T-cell (primary cell): ENCODE measurements at regions not wholly inside any gene's neighbourhood (a gene's known extent, or its start where the extent isn't known, plus 50 kb on each side); places are given as distances from the start of the nearest gene placed in this dataset.

Source experiments
- ATAC-seq, 4 experiments: fragments of 200-7000 bp in 3 of 4; fragments of 150-1000 bp in 1 of 4; cut with Tn5 transposase; replicated peaks in 1 of 4; 1 replicate in 3 of 4; 2 replicates in 1 of 4; pipeline ENCODE4 v1.10.0; 2021; ENCODE audit warnings: moderate library complexity in 3 of 4, mild to moderate bottlenecking in 2 of 4, moderate number of reproducible peaks in 1 of 4
- CTCF ChIA-PET, 2 donors: fragments of 300-600 bp; sonication (Branson Sonifier 250); formaldehyde crosslinking; loops; one replicate each; lab custom pipeline; 2022; ENCODE audit warnings: antibody characterized with exemption in 2 of 2; lab: Charles Lee
- POLR2A ChIA-PET, 2 donors: fragments of 300-600 bp; sonication (Branson Sonifier 250); formaldehyde crosslinking; loops; one replicate each; lab custom pipeline; 2022; ENCODE audit warnings: antibody characterized with exemption in 2 of 2; lab: Charles Lee
- DNase-seq, 35 experiments: peaks; one replicate each; pipeline versions ENCODE4 v3.0.0 to v3.0.0-alpha.2; 2013 to 2023
- H3K27ac ChIP-seq: one replicate; pipeline ENCODE4 v1.5.1; 2013; ENCODE audit warnings: low read length
- H3K27me3 ChIP-seq, 2 experiments: replicated peaks in 1 of 2; 1 replicate in 1 of 2; 2 replicates in 1 of 2; pipeline versions ENCODE4 v1.6.1 to v1.7.0; 2013; ENCODE audit warnings: low read length in 1 of 2, mixed read lengths in 1 of 2; ENCODE audit not compliant: control insufficient read depth in 2 of 2, insufficient read depth in 2 of 2; ENCODE audit errors: extremely low read depth in 1 of 2
- H3K36me3 ChIP-seq, 2 donors: 1 replicate in 1 of 2; 2 replicates in 1 of 2; pipeline versions ENCODE4 v1.6.1 to v1.7.0; 2013; ENCODE audit warnings: low read length in 1 of 2; ENCODE audit not compliant: control insufficient read depth in 2 of 2, insufficient read depth in 1 of 2; ENCODE audit errors: extremely low read depth in 1 of 2
- H3K4me1 ChIP-seq, 2 experiments: 1 replicate in 1 of 2; 2 replicates in 1 of 2; pipeline versions ENCODE4 v1.6.1 to v1.7.0; 2013; ENCODE audit warnings: low read length in 2 of 2, mixed read lengths in 1 of 2; ENCODE audit not compliant: insufficient read depth in 2 of 2, control insufficient read depth in 1 of 2; ENCODE audit errors: extremely low read depth in 1 of 2
- H3K4me3 ChIP-seq, 2 donors: 1 replicate in 1 of 2; 2 replicates in 1 of 2; pipeline versions ENCODE4 v1.5.1 to v1.7.0; 2013; ENCODE audit warnings: mild to moderate bottlenecking in 2 of 2, low read length in 1 of 2, moderate library complexity in 1 of 2; ENCODE audit not compliant: control insufficient read depth in 1 of 2; ENCODE audit errors: extremely low read depth in 1 of 2
- H3K9me3 ChIP-seq: 2 replicates; pipeline ENCODE4 v1.7.0; 2013
- H3K27ac Mint-ChIP-seq, 2 donors: one replicate each; pipeline ENCODE4 v1.8.0; 2020 to 2021; ENCODE audit warnings: mild to moderate bottlenecking in 2 of 2, mixed read lengths in 2 of 2
- H3K27me3 Mint-ChIP-seq, 2 donors: one replicate each; pipeline ENCODE4 v1.8.0; 2021 to 2022; ENCODE audit warnings: mixed read lengths in 2 of 2
- H3K36me3 Mint-ChIP-seq: one replicate; pipeline ENCODE4 v1.8.0; 2021; ENCODE audit warnings: mixed read lengths
- H3K4me1 Mint-ChIP-seq, 3 donors: one replicate each; pipeline ENCODE4 v1.8.0; 2020 to 2022; ENCODE audit warnings: mixed read lengths in 3 of 3, mild to moderate bottlenecking in 1 of 3
- H3K4me3 Mint-ChIP-seq, 3 donors: one replicate each; pipeline ENCODE4 v1.8.0; 2020 to 2022; ENCODE audit warnings: mild to moderate bottlenecking in 3 of 3, mixed read lengths in 3 of 3, moderate library complexity in 3 of 3
- H3K9me3 Mint-ChIP-seq, 3 donors: one replicate each; pipeline ENCODE4 v1.8.0; 2020 to 2022; ENCODE audit warnings: mixed read lengths in 3 of 3
- WGBS: methylation state at CpG from one replicate; pipeline ENCODE4 v1.1.5; 2013; ENCODE audit warnings: missing lambda C conversion rate; ENCODE audit not compliant: insufficient coverage; 5-methylcytosine and 5-hydroxymethylcytosine counted together

- ATAC-seq = no peak
- POLR2A ChIA-PET = no interaction called here
These were observed 1054.0 kb downstream of the TUSC7 start for GRCh38 chr3:117763561-117763960.

GRCh38 chr3:117768581-117768980 is 1059.0 kb downstream of the TUSC7 start:
- DNase-seq (no peak), ATAC-seq (no peak)
- Mint-ChIP-seq H3K9me3 (peaks cover 0 to 10% (median 2%) of the 10 kb centered on the region in 3 donors), H3K4me1 (no peaks in the 10 kb centered on the region), H3K27ac (no peak overlapping the region), H3K27me3 (no peaks in the 10 kb centered on the region), H3K4me3 (no peak overlapping the region), H3K36me3 (no peaks in the 10 kb centered on the region)
- H3K27ac ChIP-seq = no peak overlapping the region
- ChIA-PET POLR2A (no interaction called here), CTCF (no interaction called here)
- WGBS = no CpG with 5 or more reads among the region's 4 CpGs
- no peaks in the 10 kb centered on the region for H3K36me3 ChIP-seq
- H3K4me3 ChIP-seq = no peak overlapping the region
- no peaks in the 10 kb centered on the region for H3K4me1 ChIP-seq
- H3K9me3 ChIP-seq = no peaks in the 10 kb centered on the region
- H3K27me3 ChIP-seq = no peaks in the 10 kb centered on the region

More at GRCh38 chr3:117763561-117763960, 1054.0 kb downstream of the TUSC7 start:
- no peaks in the 10 kb centered on the region for H3K27me3 ChIP-seq
- Mint-ChIP-seq H3K36me3 (no peaks in the 10 kb centered on the region), H3K4me1 (no peaks in the 10 kb centered on the region), H3K4me3 (no peak overlapping the region), H3K27me3 (no peaks in the 10 kb centered on the region), H3K27ac (no peak overlapping the region), H3K9me3 (peaks cover 2 to 13% (median 4%) of the 10 kb centered on the region in 3 donors)
- no CpG with 5 or more reads among the region's 4 CpGs for WGBS
- H3K4me3 ChIP-seq = no peak overlapping the region
- no peak overlapping the region for H3K27ac ChIP-seq
- no peak for DNase-seq
- no peaks in the 10 kb centered on the region for H3K4me1 ChIP-seq
- H3K36me3 ChIP-seq = no peaks in the 10 kb centered on the region
- CTCF ChIA-PET = no interaction called here
- H3K9me3 ChIP-seq = no peaks in the 10 kb centered on the region

GRCh38 chr3:117774130-117774529 is 1064.6 kb downstream of the TUSC7 start:
- no peaks in the 10 kb centered on the region for H3K4me1 Mint-ChIP-seq
- no peaks in the 10 kb centered on the region for H3K9me3 ChIP-seq
- H3K4me3 Mint-ChIP-seq = no peak overlapping the region
- no peaks in the 10 kb centered on the region for H3K27me3 Mint-ChIP-seq
- H3K27ac ChIP-seq = no peak overlapping the region
- CTCF ChIA-PET = no interaction called here
- H3K9me3 Mint-ChIP-seq = peaks cover 0 to 8% (median 3%) of the 10 kb centered on the region in 3 donors
- H3K4me3 ChIP-seq = no peak overlapping the region
- H3K36me3 Mint-ChIP-seq = no peaks in the 10 kb centered on the region
- ATAC-seq (no peak), DNase-seq (no peak)
- no peaks in the 10 kb centered on the region for H3K27me3 ChIP-seq
- H3K36me3 ChIP-seq = no peaks in the 10 kb centered on the region
- no peak overlapping the region for H3K27ac Mint-ChIP-seq
- POLR2A ChIA-PET = no interaction called here
- no peaks in the 10 kb centered on the region for H3K4me1 ChIP-seq

- CTCF ChIA-PET = no interaction called here
- peaks cover 0 to 8% (median 0%) of the 10 kb centered on the region in 3 donors for H3K9me3 Mint-ChIP-seq
- Histone ChIP-seq H3K4me3 (no peak overlapping the region), H3K27me3 (no peaks in the 10 kb centered on the region), H3K9me3 (no peaks in the 10 kb centered on the region), H3K27ac (no peak overlapping the region), H3K36me3 (no peaks in the 10 kb centered on the region), H3K4me1 (no peaks in the 10 kb centered on the region)
- WGBS = no CpG with 5 or more reads among the region's 2 CpGs
- DNase-seq = no peak
- no peak overlapping the region for H3K4me3 Mint-ChIP-seq
- POLR2A ChIA-PET = interaction anchor here in 1 of 2 donors (0.6 kb wide), 1 partner anchor 126 kb away, joined by 19 read pairs; no protein-coding TSS in a partner anchor
- H3K27me3 Mint-ChIP-seq = no peaks in the 10 kb centered on the region
- H3K4me1 Mint-ChIP-seq = no peaks in the 10 kb centered on the region
- no peak for ATAC-seq
- H3K27ac Mint-ChIP-seq = no peak overlapping the region
- H3K36me3 Mint-ChIP-seq = no peaks in the 10 kb centered on the region
These were observed 1076.8 kb downstream of the TUSC7 start for GRCh38 chr3:117786349-117786748.

GRCh38 chr3:117788061-117788460 is 1078.5 kb downstream of the TUSC7 start:
- peaks cover 0 to 8% (median 0%) of the 10 kb centered on the region in 3 donors for H3K9me3 Mint-ChIP-seq
- no peaks in the 10 kb centered on the region for H3K27me3 ChIP-seq
- no peak overlapping the region for H3K4me3 Mint-ChIP-seq
- H3K4me1 Mint-ChIP-seq = no peaks in the 10 kb centered on the region
- H3K36me3 ChIP-seq = no peaks in the 10 kb centered on the region
- H3K27ac Mint-ChIP-seq = no peak overlapping the region
- DNase-seq (no peak), ATAC-seq (no peak)
- H3K27me3 Mint-ChIP-seq = no peaks in the 10 kb centered on the region
- POLR2A ChIA-PET = no interaction called here
- H3K9me3 ChIP-seq = no peaks in the 10 kb centered on the region
- no peaks in the 10 kb centered on the region for H3K36me3 Mint-ChIP-seq
- H3K27ac ChIP-seq = no peak overlapping the region
- no peak overlapping the region for H3K4me3 ChIP-seq
- CTCF ChIA-PET = interaction anchor here in 1 of 2 donors (0.7 kb wide), 1 partner anchor 198 kb away, joined by 4 read pairs; no protein-coding TSS in a partner anchor
- H3K4me1 ChIP-seq = no peaks in the 10 kb centered on the region

GRCh38 chr3:117788506-117788905 is 1078.9 kb downstream of the TUSC7 start:
- Histone ChIP-seq H3K4me3 (no peak overlapping the region), H3K4me1 (no peaks in the 10 kb centered on the region), H3K36me3 (no peaks in the 10 kb centered on the region), H3K27ac (no peak overlapping the region), H3K9me3 (no peaks in the 10 kb centered on the region), H3K27me3 (no peaks in the 10 kb centered on the region)
- Mint-ChIP-seq H3K36me3 (no peaks in the 10 kb centered on the region), H3K27ac (no peak overlapping the region), H3K4me3 (no peak overlapping the region), H3K4me1 (no peaks in the 10 kb centered on the region), H3K27me3 (no peaks in the 10 kb centered on the region), H3K9me3 (peaks cover 0 to 11% (median 0%) of the 10 kb centered on the region in 3 donors)
- ChIA-PET CTCF (interaction anchor here in 1 of 2 donors (0.7 kb wide), 1 partner anchor 199 kb away, joined by 4 read pairs; no protein-coding TSS in a partner anchor), POLR2A (no interaction called here)
- ATAC-seq = no peak
- 65% methylated on average over 2 of the region's 3 CpGs for WGBS
- no peak for DNase-seq
